BLaER1 (cell line): ENCODE measurements at regions not wholly inside any gene's neighbourhood (a gene's known extent, or its start where the extent isn't known, plus 50 kb on each side); places are given as distances from the start of the nearest gene placed in this dataset.

Experiments
- H3K27ac ChIP-seq: shearing (Covaris generic); formaldehyde crosslinking; 2 replicates; pipeline ENCODE4 v1.8.1; 2022
- H3K27me3 ChIP-seq: shearing (Covaris generic); formaldehyde crosslinking; 2 replicates; pipeline ENCODE4 v1.8.1; 2022
- H3K36me3 ChIP-seq: shearing (Covaris generic); formaldehyde crosslinking; 2 replicates; pipeline ENCODE4 v1.8.1; 2022
- H3K4me1 ChIP-seq: shearing (Covaris generic); formaldehyde crosslinking; 2 replicates; pipeline ENCODE4 v1.8.1; 2022
- H3K4me2 ChIP-seq: shearing (Covaris generic); formaldehyde crosslinking; 2 replicates; pipeline ENCODE4 v1.8.1; 2022
- H3K4me3 ChIP-seq: shearing (Covaris generic); formaldehyde crosslinking; 2 replicates; pipeline ENCODE4 v1.8.1; 2022
- H3K9ac ChIP-seq: shearing (Covaris generic); formaldehyde crosslinking; 2 replicates; pipeline ENCODE4 v1.8.1; 2022
- H3K9me3 ChIP-seq: shearing (Covaris generic); formaldehyde crosslinking; 2 replicates; pipeline ENCODE4 v1.8.1; 2022
- H4K20me1 ChIP-seq: shearing (Covaris generic); formaldehyde crosslinking; 2 replicates; pipeline ENCODE4 v1.8.1; 2022
- Cebpa-rat ChIP-seq: shearing (Covaris generic); IDR thresholded peaks from 2 replicates; pipeline ENCODE4 v1.8.1; 2022

DNA sequence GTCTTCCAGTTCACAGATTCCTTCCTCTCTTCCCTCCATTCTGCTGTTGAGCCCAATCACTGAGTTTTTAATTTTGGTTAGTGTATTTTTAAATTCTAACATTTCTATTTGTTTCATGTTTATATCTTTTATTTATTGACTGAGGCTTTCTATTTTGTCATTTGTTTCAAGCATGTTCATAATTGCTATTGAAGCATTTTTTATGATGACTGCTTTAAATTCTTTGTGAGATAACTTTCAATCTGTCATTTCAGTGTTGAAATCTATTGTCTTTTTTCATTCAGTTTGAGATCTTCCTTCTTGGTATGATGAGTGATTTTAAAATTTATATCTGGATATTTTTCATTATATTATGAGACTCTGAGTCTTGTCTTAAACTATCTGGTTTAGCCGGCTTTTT, 192.3 kb downstream of the RPLP1 start:
- Histone ChIP-seq H3K9me3 (peaks cover 3% of the 10 kb centered on the region; the same call in 1 of the 2 replicates), H3K36me3 (no peaks in the 10 kb centered on the region), H3K9ac (no peak overlapping the region), H3K4me2 (no peak overlapping the region), H3K27ac (no peak overlapping the region), H3K4me1 (peaks cover 10% of the 10 kb centered on the region; the same call in 1 of the 2 replicates), H3K27me3 (peaks cover 29% of the 10 kb centered on the region), H4K20me1 (no peaks in the 10 kb centered on the region; the same call in 1 of the 2 replicates), H3K4me3 (no peak overlapping the region)
- TF ChIP-seq Cebpa-rat: no peak

- Histone ChIP-seq H3K4me1 (peaks cover 10% of the 10 kb centered on the region; the same call in 1 of the 2 replicates), H4K20me1 (no peaks in the 10 kb centered on the region; the same call in 1 of the 2 replicates), H3K27ac (no peak overlapping the region), H3K9me3 (no peaks in the 10 kb centered on the region), H3K4me3 (no peak overlapping the region), H3K36me3 (no peaks in the 10 kb centered on the region), H3K4me2 (no peak overlapping the region), H3K9ac (no peak overlapping the region), H3K27me3 (peaks cover 37% of the 10 kb centered on the region)
- TF ChIP-seq Cebpa-rat: no peak
Observed at GRCh38 chr15:69647142-69647513, 194.5 kb downstream of the RPLP1 start.

- no peak for TF ChIP-seq Cebpa-rat
- H3K27me3 ChIP-seq: peaks cover 37% of the 10 kb centered on the region
- no peak overlapping the region for H3K4me3 ChIP-seq
- H3K9ac ChIP-seq: no peak overlapping the region
- no peaks in the 10 kb centered on the region; the same call in 1 of the 2 replicates for H4K20me1 ChIP-seq
- H3K9me3 ChIP-seq: no peaks in the 10 kb centered on the region
- H3K36me3 ChIP-seq: no peaks in the 10 kb centered on the region
- H3K27ac ChIP-seq: no peak overlapping the region
- H3K4me2 ChIP-seq: peak overlapping the region; percentile 37
- peaks cover 10% of the 10 kb centered on the region; the same call in 1 of the 2 replicates for H3K4me1 ChIP-seq
Observed at GRCh38 chr15:69648212-69648611, 195.6 kb downstream of the RPLP1 start.

GRCh38 chr15:69648775-69649735, 196.4 kb downstream of the RPLP1 start:
- no peak overlapping the region for H3K4me3 ChIP-seq
- peaks cover 10% of the 10 kb centered on the region; the same call in 1 of the 2 replicates for H3K4me1 ChIP-seq
- H3K9me3 ChIP-seq: no peaks in the 10 kb centered on the region
- peak overlapping the region; percentile 37; the same call in 1 of the 2 replicates for H3K4me2 ChIP-seq
- no peak overlapping the region for H3K27ac ChIP-seq
- no peaks in the 10 kb centered on the region for H3K36me3 ChIP-seq
- H4K20me1 ChIP-seq: no peaks in the 10 kb centered on the region; the same call in 1 of the 2 replicates
- no peak for TF ChIP-seq Cebpa-rat
- H3K27me3 ChIP-seq: peaks cover 37% of the 10 kb centered on the region
- no peak overlapping the region for H3K9ac ChIP-seq

GRCh38 chr15:69652293-69652692, 199.7 kb downstream of the RPLP1 start:
- Histone ChIP-seq H3K4me2 (no peak overlapping the region), H4K20me1 (no peaks in the 10 kb centered on the region; the same call in 1 of the 2 replicates), H3K36me3 (no peaks in the 10 kb centered on the region), H3K27me3 (peaks cover 34% of the 10 kb centered on the region), H3K4me1 (peaks cover 10% of the 10 kb centered on the region; the same call in 1 of the 2 replicates), H3K27ac (no peak overlapping the region), H3K4me3 (no peak overlapping the region), H3K9ac (no peak overlapping the region), H3K9me3 (no peaks in the 10 kb centered on the region)
- no peak for TF ChIP-seq Cebpa-rat

DNA sequence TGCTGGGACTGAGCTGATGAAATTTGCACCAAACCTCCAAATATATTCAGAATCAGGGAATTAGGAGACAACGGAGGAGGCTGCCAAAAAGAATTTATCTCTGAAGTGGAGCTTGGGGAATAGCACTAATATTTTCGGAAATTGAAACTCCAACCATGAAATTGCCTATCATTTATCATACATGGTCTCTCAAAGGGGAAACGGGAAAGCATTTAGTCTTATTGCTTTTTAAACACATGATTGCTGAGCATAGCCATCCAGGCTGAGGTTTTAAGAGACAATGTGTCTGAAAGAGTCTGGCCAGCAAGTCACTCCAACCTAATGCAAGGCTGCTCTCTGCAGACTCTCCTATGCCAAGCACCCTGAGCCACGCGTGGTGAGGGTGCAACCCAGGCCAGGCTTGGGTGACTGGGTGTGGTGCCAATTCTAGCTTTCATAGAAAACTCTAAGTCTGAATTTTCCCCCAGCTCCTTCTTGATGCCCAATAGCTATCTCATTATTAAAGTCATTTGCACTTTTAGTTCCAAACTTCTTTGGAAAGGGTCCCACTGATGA, 200.2 kb downstream of the RPLP1 start:
- peaks cover 28% of the 10 kb centered on the region for H3K27me3 ChIP-seq
- no peak overlapping the region for H3K27ac ChIP-seq
- no peak overlapping the region for H3K9ac ChIP-seq
- no peak overlapping the region for H3K4me3 ChIP-seq
- peaks cover 10% of the 10 kb centered on the region; the same call in 1 of the 2 replicates for H3K4me1 ChIP-seq
- no peak overlapping the region for H3K4me2 ChIP-seq
- H3K9me3 ChIP-seq: no peaks in the 10 kb centered on the region
- no peaks in the 10 kb centered on the region; the same call in 1 of the 2 replicates for H4K20me1 ChIP-seq
- TF ChIP-seq Cebpa-rat: no peak
- H3K36me3 ChIP-seq: no peaks in the 10 kb centered on the region

- no peaks in the 10 kb centered on the region for H3K9me3 ChIP-seq
- TF ChIP-seq Cebpa-rat: no peak
- H3K9ac ChIP-seq: no peak overlapping the region
- H3K4me1 ChIP-seq: peaks cover 6% of the 10 kb centered on the region; the same call in 1 of the 2 replicates
- no peaks in the 10 kb centered on the region; the same call in 1 of the 2 replicates for H4K20me1 ChIP-seq
- no peaks in the 10 kb centered on the region for H3K36me3 ChIP-seq
- no peak overlapping the region for H3K4me2 ChIP-seq
- H3K27ac ChIP-seq: no peak overlapping the region
- no peak overlapping the region for H3K4me3 ChIP-seq
- H3K27me3 ChIP-seq: peaks cover 24% of the 10 kb centered on the region
Observed at GRCh38 chr15:69653306-69653705, 200.7 kb downstream of the RPLP1 start.

DNA sequence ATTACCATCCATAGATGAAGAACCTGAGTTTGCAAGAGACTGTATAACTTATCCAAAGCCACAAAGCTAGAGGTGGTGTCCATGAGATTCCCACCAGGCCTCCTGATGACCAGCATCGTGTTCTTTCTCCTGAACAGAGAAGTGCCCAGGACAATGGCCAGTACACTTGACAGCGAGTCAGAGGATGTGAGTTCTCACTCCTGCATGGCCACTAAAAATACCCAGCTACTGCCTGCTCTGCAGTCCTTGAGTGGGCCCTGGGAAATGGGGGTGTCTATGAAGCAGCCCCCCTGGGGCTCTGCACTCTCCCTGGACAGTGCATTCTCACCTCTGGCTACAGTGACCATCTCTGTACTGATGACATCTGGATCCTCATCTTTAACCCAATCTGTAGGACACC, 201.2 kb downstream of the RPLP1 start:
- H3K9me3 ChIP-seq: no peaks in the 10 kb centered on the region

GRCh38 chr15:69656271-69657030, 203.8 kb downstream of the RPLP1 start:
- no peak overlapping the region for H3K9ac ChIP-seq
- no peaks in the 10 kb centered on the region for H3K36me3 ChIP-seq
- H3K27me3 ChIP-seq: peaks cover under 1% of the 10 kb centered on the region; the same call in 1 of the 2 replicates
- no peak overlapping the region for H3K4me3 ChIP-seq
- peaks cover 8% of the 10 kb centered on the region; the same call in 1 of the 2 replicates for H4K20me1 ChIP-seq
- H3K4me1 ChIP-seq: no peaks in the 10 kb centered on the region
- TF ChIP-seq Cebpa-rat: no peak
- no peaks in the 10 kb centered on the region for H3K9me3 ChIP-seq
- no peak overlapping the region for H3K27ac ChIP-seq
- H3K4me2 ChIP-seq: no peak overlapping the region

More for the DNA sequence above, 201.2 kb downstream of the RPLP1 start:
- H4K20me1 ChIP-seq: no peaks in the 10 kb centered on the region; the same call in 1 of the 2 replicates
- H3K4me1 ChIP-seq: 0 out of 2 replicates have a peak, but pooled peaks cover under 1% of the 10 kb centered on the region
- no peaks in the 10 kb centered on the region for H3K36me3 ChIP-seq
- H3K4me2 ChIP-seq: no peak overlapping the region
- no peak overlapping the region for H3K27ac ChIP-seq
- no peak overlapping the region for H3K4me3 ChIP-seq
- H3K27me3 ChIP-seq: peaks cover 18% of the 10 kb centered on the region
- no peak overlapping the region for H3K9ac ChIP-seq
- TF ChIP-seq Cebpa-rat: no peak
